ENCODE measurements at regions not wholly inside any gene's neighbourhood (a gene's known extent, or its start where the extent isn't known, plus 50 kb on each side); places are given as distances from the start of the nearest gene placed in this dataset.

DNA sequence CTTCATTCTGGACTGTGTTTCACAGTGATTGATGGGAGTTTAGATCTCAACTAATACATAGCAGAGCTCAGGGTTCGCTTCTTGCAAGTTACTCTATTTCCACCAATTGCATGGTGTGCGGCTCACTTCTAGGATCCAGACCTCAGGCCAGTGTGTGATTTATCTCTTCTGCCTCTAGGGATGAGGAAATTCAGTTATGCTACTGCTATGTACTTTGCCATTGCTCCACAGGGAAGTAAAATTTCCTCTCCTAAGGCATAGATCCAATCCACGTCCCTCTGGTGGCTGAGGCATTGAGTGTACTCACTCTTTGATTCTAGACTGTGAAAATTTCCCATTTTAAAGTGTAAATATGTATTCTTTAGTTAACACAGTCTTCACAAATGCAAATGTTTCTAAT is 214.1 kb downstream of the HS3ST3B1 start:
- no peaks in the 10 kb centered on the region for H3K36me3 ChIP-seq (ENCODE audit: control insufficient read depth, insufficient read depth, low read length)
- Mint-ChIP-seq H3K36me3 (ENCODE audit: insufficient read depth, unreplicated experiment) (no peaks in the 10 kb centered on the region), H3K9me3 (ENCODE audit: unreplicated experiment) (no peaks in the 10 kb centered on the region), H3K27me3 (ENCODE audit: insufficient read depth, unreplicated experiment) (no peaks in the 10 kb centered on the region), H3K27ac (ENCODE audit: unreplicated experiment) (no peak overlapping the region), H3K4me3 (ENCODE audit: unreplicated experiment) (no peak overlapping the region), H3K4me1 (ENCODE audit: low read depth, unreplicated experiment) (no peaks in the 10 kb centered on the region)
- H3K4me3 ChIP-seq (ENCODE audit: low read depth, low read length): no peak overlapping the region
- ChIA-PET POLR2A (no interaction called here), CTCF (no interaction called here)
- H3K9me3 ChIP-seq: no peaks in the 10 kb centered on the region
- intact Hi-C loops (cut with micrococcal nuclease; ENCODE audit: unreplicated experiment): no loop called here
- no peak for DNase-seq
- no TSS peak for BruUV-seq (replicated peaks)
- TF ChIP-seq, protein P1, sequence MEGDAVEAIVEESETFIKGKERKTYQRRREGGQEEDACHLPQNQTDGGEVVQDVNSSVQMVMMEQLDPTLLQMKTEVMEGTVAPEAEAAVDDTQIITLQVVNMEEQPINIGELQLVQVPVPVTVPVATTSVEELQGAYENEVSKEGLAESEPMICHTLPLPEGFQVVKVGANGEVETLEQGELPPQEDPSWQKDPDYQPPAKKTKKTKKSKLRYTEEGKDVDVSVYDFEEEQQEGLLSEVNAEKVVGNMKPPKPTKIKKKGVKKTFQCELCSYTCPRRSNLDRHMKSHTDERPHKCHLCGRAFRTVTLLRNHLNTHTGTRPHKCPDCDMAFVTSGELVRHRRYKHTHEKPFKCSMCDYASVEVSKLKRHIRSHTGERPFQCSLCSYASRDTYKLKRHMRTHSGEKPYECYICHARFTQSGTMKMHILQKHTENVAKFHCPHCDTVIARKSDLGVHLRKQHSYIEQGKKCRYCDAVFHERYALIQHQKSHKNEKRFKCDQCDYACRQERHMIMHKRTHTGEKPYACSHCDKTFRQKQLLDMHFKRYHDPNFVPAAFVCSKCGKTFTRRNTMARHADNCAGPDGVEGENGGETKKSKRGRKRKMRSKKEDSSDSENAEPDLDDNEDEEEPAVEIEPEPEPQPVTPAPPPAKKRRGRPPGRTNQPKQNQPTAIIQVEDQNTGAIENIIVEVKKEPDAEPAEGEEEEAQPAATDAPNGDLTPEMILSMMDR (IDR thresholded peaks at IDR 0.05; ENCODE audit: insufficient read depth in 1 of 2, low read depth in 1 of 2, low read length in 1 of 2, severe bottlenecking in 1 of 2, unreplicated experiment in 1 of 2): no peak
- H3K27me3 ChIP-seq (replicated peaks; ENCODE audit: control insufficient read depth, insufficient read depth, low read length): no peaks in the 10 kb centered on the region
- H3K4me1 ChIP-seq: no peaks in the 10 kb centered on the region

DNA sequence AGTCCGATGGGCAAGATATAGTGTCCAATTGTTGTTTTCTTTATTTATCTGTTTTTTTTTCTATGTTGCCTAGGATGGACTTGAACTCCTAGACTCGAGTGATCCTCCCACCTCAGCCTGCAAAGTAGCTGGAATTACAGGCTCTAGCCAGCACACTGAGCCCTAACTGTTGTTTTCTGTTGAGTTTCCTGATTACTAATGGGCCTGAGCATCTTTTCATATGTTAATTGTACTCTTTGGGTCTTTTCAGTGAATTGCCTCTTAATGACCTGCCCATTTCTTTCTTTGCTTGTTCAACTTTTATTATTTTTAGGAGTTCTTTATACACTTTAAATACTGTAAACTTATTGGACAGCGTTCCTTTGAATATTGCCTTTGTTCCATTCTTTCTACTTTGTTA is 213.0 kb downstream of the HS3ST3B1 start:
- Mint-ChIP-seq H3K4me3 (ENCODE audit: unreplicated experiment) (no peak overlapping the region), H3K9me3 (ENCODE audit: unreplicated experiment) (no peaks in the 10 kb centered on the region), H3K27me3 (ENCODE audit: insufficient read depth, unreplicated experiment) (no peaks in the 10 kb centered on the region), H3K36me3 (ENCODE audit: insufficient read depth, unreplicated experiment) (no peaks in the 10 kb centered on the region), H3K27ac (ENCODE audit: unreplicated experiment) (no peak overlapping the region), H3K4me1 (ENCODE audit: low read depth, unreplicated experiment) (no peaks in the 10 kb centered on the region)
- Histone ChIP-seq H3K9me3 (no peaks in the 10 kb centered on the region), H3K36me3 (ENCODE audit: control insufficient read depth, insufficient read depth, low read length) (no peaks in the 10 kb centered on the region), H3K4me3 (ENCODE audit: low read depth, low read length) (no peak overlapping the region), H3K4me1 (no peaks in the 10 kb centered on the region), H3K27me3 (replicated peaks; ENCODE audit: control insufficient read depth, insufficient read depth, low read length) (no peaks in the 10 kb centered on the region)
- POLR2A ChIA-PET: no interaction called here
- intact Hi-C loops (cut with micrococcal nuclease; ENCODE audit: unreplicated experiment): no loop called here
- no peak for DNase-seq
- BruUV-seq (replicated peaks): no TSS peak
- CTCF ChIA-PET: no interaction called here
- TF ChIP-seq, protein P1 (IDR thresholded peaks at IDR 0.05; ENCODE audit: insufficient read depth in 1 of 2, low read depth in 1 of 2, low read length in 1 of 2, severe bottlenecking in 1 of 2, unreplicated experiment in 1 of 2): no peak

- Histone ChIP-seq H3K4me3 (ENCODE audit: low read depth, low read length) (no peak overlapping the region), H3K27me3 (replicated peaks; ENCODE audit: control insufficient read depth, insufficient read depth, low read length) (no peaks in the 10 kb centered on the region), H3K36me3 (ENCODE audit: control insufficient read depth, insufficient read depth, low read length) (no peaks in the 10 kb centered on the region), H3K9me3 (no peaks in the 10 kb centered on the region), H3K4me1 (no peaks in the 10 kb centered on the region)
- intact Hi-C loops (cut with micrococcal nuclease; ENCODE audit: unreplicated experiment): no loop called here
- ChIA-PET CTCF (interaction anchor here (0.7 kb wide), 1 partner anchor 455 kb away, joined by 3 read pairs; no protein-coding TSS in a partner anchor), POLR2A (no interaction called here)
- DNase-seq: no peak
- Mint-ChIP-seq H3K36me3 (ENCODE audit: insufficient read depth, unreplicated experiment) (no peaks in the 10 kb centered on the region), H3K4me1 (ENCODE audit: low read depth, unreplicated experiment) (no peaks in the 10 kb centered on the region), H3K4me3 (ENCODE audit: unreplicated experiment) (no peak overlapping the region), H3K9me3 (ENCODE audit: unreplicated experiment) (no peaks in the 10 kb centered on the region), H3K27me3 (ENCODE audit: insufficient read depth, unreplicated experiment) (peaks cover 2% of the 10 kb centered on the region), H3K27ac (ENCODE audit: unreplicated experiment) (no peak overlapping the region)
- TF ChIP-seq, protein P1 (IDR thresholded peaks at IDR 0.05; ENCODE audit: insufficient read depth in 1 of 2, low read depth in 1 of 2, low read length in 1 of 2, severe bottlenecking in 1 of 2, unreplicated experiment in 1 of 2): no peak
- BruUV-seq (replicated peaks): no TSS peak
Measured at GRCh38 chr17:14510136-14510535, 209.3 kb downstream of the HS3ST3B1 start.

All from Caco-2 (cell line).